NCI-H2029 (cell line): ENCODE measurements at regions not wholly inside any gene's neighbourhood (a gene's known extent, or its start where the extent isn't known, plus 50 kb on each side); places are given as distances from the start of the nearest gene placed in this dataset.

Experiments
- DNase-seq: peaks from one replicate; lab custom pipeline; 2025; lab: John Stamatoyannopoulos, UW

DNA sequence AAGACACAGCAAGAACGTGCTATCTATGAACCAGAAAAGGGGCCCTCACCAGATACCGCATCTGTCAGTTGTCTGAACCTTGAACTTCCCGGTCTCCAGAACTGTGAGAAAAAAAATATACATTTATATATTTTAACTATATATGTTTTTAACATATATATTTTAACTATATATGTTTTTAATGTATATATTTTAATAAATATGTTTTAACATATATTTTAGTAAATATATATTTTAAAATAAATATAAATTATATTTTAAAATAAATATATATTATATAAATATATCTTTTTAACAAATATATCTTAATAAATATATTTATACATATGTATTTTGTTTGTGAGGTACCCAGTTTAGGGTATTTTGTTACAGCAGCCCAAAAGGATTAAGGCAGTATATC lies 958.2 kb upstream of the AUTS2 start:
- no peak for DNase-seq

DNA sequence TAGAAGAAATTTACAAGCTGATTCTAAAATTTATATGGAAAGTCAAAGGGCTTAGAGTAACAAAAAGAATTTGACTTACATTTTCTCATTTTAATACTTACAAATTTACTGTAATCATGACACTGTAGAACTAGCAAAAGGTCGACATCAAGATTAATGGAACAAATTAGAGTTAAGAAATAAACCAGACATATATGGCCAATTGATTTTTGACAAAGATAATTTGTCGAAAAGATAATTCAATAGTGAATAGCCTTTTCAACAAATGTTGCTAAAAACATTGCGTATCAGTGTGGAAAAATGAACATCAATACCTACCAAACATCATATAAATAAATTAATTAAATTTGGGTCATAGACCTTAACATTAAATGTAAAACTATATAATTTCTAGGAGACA lies 955.5 kb upstream of the AUTS2 start:
- DNase-seq, result no peak

GRCh38 chr7:68663392-68663791 lies 934.9 kb upstream of the AUTS2 start:
- DNase-seq, result no peak

- no peak for DNase-seq
Measured at GRCh38 chr7:68671046-68671445, 927.2 kb upstream of the AUTS2 start.

DNA sequence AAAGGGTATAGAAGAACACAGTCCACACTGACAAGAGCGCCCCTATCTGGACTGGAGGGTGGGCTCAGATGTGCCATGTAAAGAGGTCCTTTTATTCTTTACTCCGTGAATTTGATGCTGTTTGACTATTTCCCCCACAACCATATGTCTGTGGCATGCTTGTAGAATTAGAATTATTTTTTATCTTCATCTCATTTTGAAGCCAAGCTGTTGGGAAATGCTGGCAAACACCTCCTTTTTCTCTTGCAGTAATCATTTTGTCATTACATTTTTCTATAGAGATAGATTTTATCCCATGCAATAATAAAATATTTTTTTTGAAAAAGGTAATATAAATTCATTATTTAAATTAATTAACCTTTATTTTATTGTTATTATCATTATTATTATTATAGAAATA lies 926.6 kb upstream of the AUTS2 start:
- DNase-seq, result no peak

GRCh38 chr7:68674826-68675225 lies 923.4 kb upstream of the AUTS2 start:
- DNase-seq, result no peak

DNA sequence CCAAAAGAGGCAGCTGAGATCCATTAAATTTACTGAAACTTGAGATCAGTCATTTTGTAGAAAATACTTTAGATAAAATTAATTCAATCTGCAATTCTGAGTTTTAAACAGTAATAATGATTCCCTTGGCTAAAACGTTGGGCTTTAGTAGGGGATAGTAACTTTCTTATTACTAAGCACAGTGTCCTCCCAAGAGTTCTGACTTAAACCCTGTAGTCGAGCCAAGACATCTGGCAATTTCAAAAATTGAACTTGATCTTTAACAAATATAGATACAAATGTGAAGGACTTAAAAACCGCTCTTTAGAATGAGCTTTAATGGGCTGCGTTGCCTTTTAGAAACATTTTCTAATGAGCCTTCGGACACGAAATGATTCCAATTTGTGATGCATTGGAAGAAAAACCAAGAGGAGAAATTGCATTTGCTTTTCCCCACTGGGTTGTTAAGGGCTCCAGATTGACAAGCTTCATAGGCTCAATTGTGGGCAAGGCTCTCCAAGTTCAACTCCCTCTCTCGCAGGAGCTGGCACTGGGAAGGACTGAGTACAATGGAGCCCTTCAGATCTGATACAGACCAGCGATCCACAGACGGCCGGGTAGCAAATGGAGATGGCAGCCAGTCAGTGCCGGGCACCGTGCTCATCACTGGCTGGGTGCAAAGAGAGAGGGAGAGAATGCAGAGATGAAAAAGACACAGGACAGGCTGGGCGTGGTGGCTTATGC lies 921.3 kb upstream of the AUTS2 start:
- DNase-seq, result no peak

GRCh38 chr7:68678196-68678595 lies 920.1 kb upstream of the AUTS2 start:
- DNase-seq, result no peak

GRCh38 chr7:68679459-68680234 lies 918.6 kb upstream of the AUTS2 start:
- DNase-seq, result peak; percentile 26

GRCh38 chr7:68680235-68680872 lies 917.9 kb upstream of the AUTS2 start:
- DNase-seq, result no peak

DNA sequence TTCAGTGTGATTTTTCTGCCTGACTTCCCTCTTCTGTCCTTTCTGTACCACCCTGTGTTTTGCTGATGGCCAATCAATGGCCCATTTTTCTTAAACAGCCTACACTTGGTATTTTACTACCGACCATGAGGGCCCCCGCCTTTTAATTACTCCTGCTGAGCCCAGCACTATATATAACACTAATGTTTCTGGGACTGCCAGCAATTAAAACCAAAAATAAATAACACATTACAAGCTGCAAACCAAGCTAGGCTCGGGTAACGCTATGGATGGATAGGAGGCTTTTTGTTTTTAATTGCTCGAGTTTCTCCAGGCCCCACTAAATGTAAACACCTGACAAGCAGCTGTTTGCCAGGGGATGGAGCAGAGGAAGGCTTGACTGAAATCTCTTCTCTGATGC lies 915.4 kb upstream of the AUTS2 start:
- peak; percentile 49 for DNase-seq

DNA sequence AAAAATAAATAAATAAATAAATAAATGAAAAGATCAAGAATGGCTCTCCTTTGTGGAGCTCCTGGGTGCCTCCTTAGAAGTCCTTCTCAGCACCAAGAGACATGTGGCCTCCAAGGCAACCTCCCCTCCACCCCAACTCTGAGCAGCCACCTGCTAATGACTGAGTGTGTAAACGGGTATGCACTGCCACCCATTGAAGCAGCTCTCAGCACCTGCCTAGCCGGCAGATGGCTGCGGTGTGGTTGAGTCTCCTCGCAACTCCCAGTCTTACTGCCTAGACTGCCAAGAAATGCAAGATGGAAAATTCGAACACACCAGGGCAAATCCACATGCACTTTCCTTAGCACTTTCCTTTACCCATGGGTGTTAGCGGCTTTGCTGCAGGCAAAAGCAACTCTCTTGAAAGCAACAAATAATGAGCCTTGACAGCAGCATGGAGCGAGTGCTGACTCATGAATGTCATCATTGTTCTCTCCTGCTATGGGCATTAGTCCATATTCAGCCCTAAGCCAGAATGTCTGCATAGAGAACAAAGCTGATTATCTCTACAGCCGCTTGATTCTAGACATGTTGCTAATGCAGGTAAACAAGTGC lies 913.9 kb upstream of the AUTS2 start:
- peak; percentile 66 for DNase-seq

DNA sequence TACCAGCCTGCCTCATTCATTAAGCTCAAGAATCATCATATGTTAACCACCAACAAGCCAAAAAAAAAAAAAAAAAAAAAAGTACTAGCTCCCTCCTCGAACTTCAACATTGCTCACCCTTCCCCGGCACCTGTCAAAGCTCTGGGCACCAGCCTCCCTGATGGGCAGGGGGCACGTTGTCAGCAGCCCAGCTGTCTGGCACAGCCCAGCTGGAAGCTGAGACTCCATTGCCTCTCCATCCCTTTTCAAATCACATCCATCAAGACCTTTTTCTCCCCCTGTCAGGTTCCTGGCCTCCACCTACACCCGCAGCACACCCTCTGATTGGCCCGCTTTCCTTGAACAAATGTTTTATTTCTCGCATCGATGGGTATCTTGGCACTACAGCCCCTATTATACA lies 913.3 kb upstream of the AUTS2 start:
- no peak for DNase-seq

GRCh38 chr7:68688416-68689086 lies 909.7 kb upstream of the AUTS2 start:
- DNase-seq, result peak; percentile 75

- DNase-seq, result no peak
Measured at GRCh38 chr7:68689087-68689433, 909.2 kb upstream of the AUTS2 start.

GRCh38 chr7:68691261-68692216 lies 906.7 kb upstream of the AUTS2 start:
- no peak for DNase-seq

- no peak for DNase-seq
Measured at GRCh38 chr7:68692511-68692910, 905.8 kb upstream of the AUTS2 start.

- DNase-seq, result no peak
Measured at GRCh38 chr7:68694656-68695055, 903.6 kb upstream of the AUTS2 start.

- DNase-seq, result no peak
Measured at GRCh38 chr7:68697796-68698280, 900.4 kb upstream of the AUTS2 start.

DNA sequence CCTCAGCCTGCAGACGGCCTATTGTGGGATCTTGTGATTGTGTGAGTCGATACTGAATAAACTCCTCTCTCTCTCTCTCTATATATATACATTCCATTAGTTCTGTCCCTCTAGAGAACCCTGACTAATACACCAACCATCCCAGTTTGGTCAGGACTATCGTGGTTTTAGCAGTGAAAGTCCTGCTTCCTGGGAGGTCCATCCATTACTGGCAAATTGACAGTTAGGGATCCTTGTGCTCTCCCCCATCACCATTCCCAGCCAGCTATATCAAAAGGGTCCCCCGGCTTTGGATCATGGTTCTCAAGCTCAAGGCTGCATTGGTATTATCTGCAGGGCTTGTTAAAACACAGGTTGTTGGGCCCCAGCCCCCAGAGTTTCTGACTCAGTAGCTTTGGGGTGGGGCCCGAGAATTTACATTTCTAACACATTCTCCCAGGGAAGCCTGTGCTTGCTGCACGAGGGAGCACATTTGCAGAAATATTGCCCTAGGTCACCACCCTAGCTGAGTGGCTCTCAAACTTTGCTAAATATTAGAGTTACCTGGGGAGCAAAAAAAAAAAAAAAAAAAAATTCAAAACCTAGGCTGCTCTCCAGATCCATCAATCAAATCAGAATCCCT lies 899.1 kb upstream of the AUTS2 start:
- DNase-seq, result no peak
